GM23338 (cell line): ENCODE measurements at regions not wholly inside any gene's neighbourhood (a gene's known extent, or its start where the extent isn't known, plus 50 kb on each side); places are given as distances from the start of the nearest gene placed in this dataset.

Experiments
- ATAC-seq: fragments of 200-7000 bp; cut with Tn5 transposase; 3 replicates; pipeline ENCODE4 v1.9.1; 2020
- DNase-seq: peaks from one replicate; pipeline ENCODE4 v3.0.0-alpha.2; 2015; ENCODE audit warnings: low spot score
- H2AFZ ChIP-seq: fragments of 200-600 bp; sonication (generic); 2 replicates; pipeline ENCODE4 v1.8.0; 2016; ENCODE audit warnings: antibody characterized with exemption, mild to moderate bottlenecking, moderate library complexity
- H3F3A ChIP-seq: fragments of 200-600 bp; sonication (generic); replicated peaks from 2 replicates; pipeline ENCODE4 v1.8.0; 2017; ENCODE audit warnings: antibody characterized with exemption, mixed run types, low read depth
- H3K27ac ChIP-seq: fragments of 200-600 bp; sonication (generic); 2 replicates; pipeline ENCODE4 v1.6.1; 2016; ENCODE audit warnings: low read depth
- H3K27me3 ChIP-seq: fragments of 200-600 bp; sonication (generic); 2 replicates; pipeline ENCODE4 v1.8.0; 2016; ENCODE audit warnings: mild to moderate bottlenecking, mixed run types, moderate library complexity; ENCODE audit not compliant: insufficient read depth
- H3K36me3 ChIP-seq: fragments of 200-600 bp; sonication (generic); 2 replicates; pipeline ENCODE4 v1.8.0; 2016; ENCODE audit warnings: mild to moderate bottlenecking; ENCODE audit not compliant: insufficient read depth
- H3K4me1 ChIP-seq: fragments of 200-600 bp; sonication (generic); 2 replicates; pipeline ENCODE4 v1.8.0; 2016; ENCODE audit warnings: mild to moderate bottlenecking, moderate library complexity; ENCODE audit not compliant: insufficient read depth
- H3K4me2 ChIP-seq: fragments of 200-600 bp; sonication (generic); 2 replicates; pipeline ENCODE4 v1.7.1; 2017; ENCODE audit warnings: mixed run types
- H3K4me3 ChIP-seq: fragments of 200-600 bp; sonication (generic); 2 replicates; pipeline ENCODE4 v1.6.1; 2016; ENCODE audit warnings: mixed run types
- H3K79me2 ChIP-seq: fragments of 200-600 bp; sonication (generic); replicated peaks from 2 replicates; pipeline ENCODE4 v1.8.0; 2017; ENCODE audit warnings: mild to moderate bottlenecking; ENCODE audit not compliant: insufficient read depth
- H3K9me2 ChIP-seq: fragments of 200-600 bp; sonication (generic); 2 replicates; pipeline ENCODE4 v1.8.0; 2017; ENCODE audit not compliant: insufficient read depth
- H4K20me1 ChIP-seq: fragments of 200-600 bp; sonication (generic); replicated peaks from 2 replicates; pipeline ENCODE4 v1.8.0; 2017; ENCODE audit warnings: mild to moderate bottlenecking; ENCODE audit not compliant: insufficient read depth
- H3K27ac Mint-ChIP-seq: 2 replicates; pipeline ENCODE4 v1.8.0; 2020; ENCODE audit warnings: inconsistent platforms, mild to moderate bottlenecking, moderate library complexity, mixed read lengths
- H3K27me3 Mint-ChIP-seq: 3 replicates; pipeline ENCODE4 v1.8.0; 2022; ENCODE audit warnings: low read depth, mild to moderate bottlenecking, moderate library complexity, mixed read lengths, inconsistent platforms; ENCODE audit not compliant: insufficient read depth, poor library complexity
- H3K36me3 Mint-ChIP-seq: 3 replicates; pipeline ENCODE4 v1.8.0; 2021; ENCODE audit warnings: low read depth, mild to moderate bottlenecking, inconsistent platforms, moderate library complexity, mixed read lengths
- H3K4me1 Mint-ChIP-seq: 3 replicates; pipeline ENCODE4 v1.8.0; 2020; ENCODE audit warnings: mild to moderate bottlenecking, inconsistent platforms, mixed read lengths
- H3K4me3 Mint-ChIP-seq: 3 replicates; pipeline ENCODE4 v1.8.0; 2021; ENCODE audit warnings: moderate library complexity, mild to moderate bottlenecking, inconsistent platforms, mixed read lengths
- H3K9me3 Mint-ChIP-seq: 3 replicates; pipeline ENCODE4 v1.8.0; 2020; ENCODE audit warnings: moderate library complexity, mild to moderate bottlenecking, inconsistent platforms, mixed read lengths
- CREB1 ChIP-seq: fragments of 250-450 bp; sonication (Bioruptor Pico); IDR thresholded peaks from 2 replicates; pipeline ENCODE4 v1.5.0; 2020; ENCODE audit warnings: low read depth, mild to moderate bottlenecking, moderate library complexity
- EZH2 ChIP-seq: fragments of 200-600 bp; sonication (generic); IDR thresholded peaks from one replicate; pipeline ENCODE4 v1.8.0; 2017; ENCODE audit warnings: antibody characterized with exemption, mild to moderate bottlenecking, low read depth; ENCODE audit not compliant: unreplicated experiment
- EZH2phosphoT487 ChIP-seq: fragments of 200-600 bp; sonication (generic); IDR thresholded peaks from one replicate; pipeline ENCODE4 v1.8.1; 2018; ENCODE audit warnings: antibody characterized with exemption; ENCODE audit not compliant: unreplicated experiment
- JUNB ChIP-seq: IDR thresholded peaks from one replicate; pipeline ENCODE4 v1.6.1; 2016; ENCODE audit warnings: antibody characterized with exemption; ENCODE audit not compliant: unreplicated experiment
- NANOG ChIP-seq: IDR thresholded peaks from 2 replicates; pipeline ENCODE4 v1.6.1; 2016; ENCODE audit warnings: antibody characterized with exemption, borderline replicate concordance
- POLR2AphosphoS5 ChIP-seq: IDR thresholded peaks from 2 replicates; pipeline ENCODE4 v1.6.1; 2016; ENCODE audit warnings: antibody characterized with exemption, low read depth
- STAT1 ChIP-seq: IDR thresholded peaks from one replicate; pipeline ENCODE4 v1.6.1; 2016; ENCODE audit warnings: antibody characterized with exemption; ENCODE audit not compliant: unreplicated experiment
- ZNF114 ChIP-seq: fragments of 250-450 bp; sonication (Bioruptor Pico); IDR thresholded peaks from 2 replicates; pipeline ENCODE4 v1.5.0; 2020; ENCODE audit warnings: mild to moderate bottlenecking, moderate library complexity
- ZNF331 ChIP-seq: fragments of 250-450 bp; sonication (Bioruptor Pico); IDR thresholded peaks from 2 replicates; pipeline ENCODE4 v1.5.0; 2020; ENCODE audit warnings: low read depth, mild to moderate bottlenecking, moderate library complexity
- TF ChIP-seq, protein P1 (sequence below): IDR thresholded peaks from one replicate; pipeline ENCODE4 v1.6.1; 2018; ENCODE audit warnings: antibody characterized with exemption; ENCODE audit not compliant: unreplicated experiment
- TF ChIP-seq, protein P2 (sequence below), 2 experiments: fragments of 200-600 bp in 1 of 2; sonication (generic) in 1 of 2; conservative IDR thresholded peaks; 2 replicates each; pipeline versions ENCODE4 v1.5.1 to v1.6.1; 2016 to 2017; ENCODE audit warnings: antibody characterized with exemption in 2 of 2, low read depth in 2 of 2, mild to moderate bottlenecking in 2 of 2, moderate library complexity in 1 of 2
- TF ChIP-seq, protein P3 (sequence below): fragments of 250-450 bp; sonication (Bioruptor Pico); IDR thresholded peaks from 2 replicates; pipeline ENCODE4 v1.5.0; 2020; ENCODE audit warnings: mild to moderate bottlenecking, moderate library complexity
- TF ChIP-seq, protein P4 (sequence below): IDR thresholded peaks from 2 replicates; pipeline ENCODE4 v1.6.1; 2016; ENCODE audit warnings: antibody characterized with exemption

DNA sequence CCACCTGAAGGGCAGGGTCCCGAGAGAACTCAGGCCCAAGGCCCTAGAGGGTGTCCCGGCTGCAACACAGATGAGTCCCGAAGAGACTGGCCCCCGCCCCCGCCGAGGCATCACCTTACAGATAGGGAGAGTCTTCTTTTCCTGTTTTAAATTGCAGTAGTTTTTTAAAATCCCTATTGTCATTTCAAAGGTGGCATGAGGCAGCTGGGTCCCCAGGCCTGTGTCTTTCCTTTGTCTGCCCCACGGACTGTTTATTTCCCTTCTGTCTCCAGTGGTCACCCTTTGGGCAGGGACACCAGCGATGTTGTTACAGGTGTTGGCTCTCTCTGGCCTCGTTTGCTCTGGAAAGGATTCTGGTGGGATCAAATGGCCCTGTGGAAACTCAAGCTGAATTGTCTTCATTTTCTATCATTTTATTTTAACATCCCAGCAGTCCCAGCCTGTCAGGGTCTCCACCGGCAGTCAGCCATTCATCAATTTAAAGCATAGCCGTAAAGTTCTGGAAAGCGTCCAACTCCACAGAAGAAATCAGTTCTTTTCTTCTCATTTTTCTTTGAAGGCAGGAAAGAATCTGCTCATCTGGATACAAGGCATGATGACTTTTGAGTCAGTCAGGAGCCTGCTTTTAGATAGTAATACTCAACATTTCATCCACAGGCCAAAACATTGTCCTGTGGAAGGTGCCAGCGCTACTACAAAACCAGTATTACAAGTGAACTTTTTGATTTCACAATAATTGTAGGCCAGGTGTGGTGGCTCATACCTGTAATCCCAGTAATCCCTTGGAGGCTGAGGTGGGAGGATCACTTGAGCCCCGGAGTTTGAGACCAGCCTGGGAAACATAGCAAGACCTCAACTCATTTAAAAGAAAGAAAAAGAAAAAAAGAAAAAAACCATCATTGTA, 96.2 kb downstream of the HES1 start:
- H3K36me3 Mint-ChIP-seq = peaks cover 5% of the 10 kb centered on the region; the same call in 1 of the 3 replicates
- DNase-seq = peak; percentile 70
- peak overlapping the region; percentile 80; the same call in 1 of the 2 replicates for H3K27ac Mint-ChIP-seq
- ATAC-seq = peak; percentile 99
- H3F3A ChIP-seq = no peaks in the 10 kb centered on the region
- H3K4me2 ChIP-seq = peak overlapping the region; percentile 60; the same call in 1 of the 2 replicates
- H3K79me2 ChIP-seq = no peaks in the 10 kb centered on the region
- H3K4me1 Mint-ChIP-seq = peaks cover 11% of the 10 kb centered on the region
- H4K20me1 ChIP-seq = no peaks in the 10 kb centered on the region
- H3K9me3 Mint-ChIP-seq = peaks cover 7% of the 10 kb centered on the region; the same call in 1 of the 3 replicates
- no peaks in the 10 kb centered on the region for H3K27me3 ChIP-seq
- peak overlapping the region; percentile 74; the same call in 1 of the 2 replicates for H3K27ac ChIP-seq
- peaks cover 14% of the 10 kb centered on the region for H3K4me1 ChIP-seq
- no peak for TF ChIP-seq JUNB
- no peak for TF ChIP-seq NANOG
- TF ChIP-seq, protein P1, sequence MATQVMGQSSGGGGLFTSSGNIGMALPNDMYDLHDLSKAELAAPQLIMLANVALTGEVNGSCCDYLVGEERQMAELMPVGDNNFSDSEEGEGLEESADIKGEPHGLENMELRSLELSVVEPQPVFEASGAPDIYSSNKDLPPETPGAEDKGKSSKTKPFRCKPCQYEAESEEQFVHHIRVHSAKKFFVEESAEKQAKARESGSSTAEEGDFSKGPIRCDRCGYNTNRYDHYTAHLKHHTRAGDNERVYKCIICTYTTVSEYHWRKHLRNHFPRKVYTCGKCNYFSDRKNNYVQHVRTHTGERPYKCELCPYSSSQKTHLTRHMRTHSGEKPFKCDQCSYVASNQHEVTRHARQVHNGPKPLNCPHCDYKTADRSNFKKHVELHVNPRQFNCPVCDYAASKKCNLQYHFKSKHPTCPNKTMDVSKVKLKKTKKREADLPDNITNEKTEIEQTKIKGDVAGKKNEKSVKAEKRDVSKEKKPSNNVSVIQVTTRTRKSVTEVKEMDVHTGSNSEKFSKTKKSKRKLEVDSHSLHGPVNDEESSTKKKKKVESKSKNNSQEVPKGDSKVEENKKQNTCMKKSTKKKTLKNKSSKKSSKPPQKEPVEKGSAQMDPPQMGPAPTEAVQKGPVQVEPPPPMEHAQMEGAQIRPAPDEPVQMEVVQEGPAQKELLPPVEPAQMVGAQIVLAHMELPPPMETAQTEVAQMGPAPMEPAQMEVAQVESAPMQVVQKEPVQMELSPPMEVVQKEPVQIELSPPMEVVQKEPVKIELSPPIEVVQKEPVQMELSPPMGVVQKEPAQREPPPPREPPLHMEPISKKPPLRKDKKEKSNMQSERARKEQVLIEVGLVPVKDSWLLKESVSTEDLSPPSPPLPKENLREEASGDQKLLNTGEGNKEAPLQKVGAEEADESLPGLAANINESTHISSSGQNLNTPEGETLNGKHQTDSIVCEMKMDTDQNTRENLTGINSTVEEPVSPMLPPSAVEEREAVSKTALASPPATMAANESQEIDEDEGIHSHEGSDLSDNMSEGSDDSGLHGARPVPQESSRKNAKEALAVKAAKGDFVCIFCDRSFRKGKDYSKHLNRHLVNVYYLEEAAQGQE = no peak
- TF ChIP-seq, protein P2, sequence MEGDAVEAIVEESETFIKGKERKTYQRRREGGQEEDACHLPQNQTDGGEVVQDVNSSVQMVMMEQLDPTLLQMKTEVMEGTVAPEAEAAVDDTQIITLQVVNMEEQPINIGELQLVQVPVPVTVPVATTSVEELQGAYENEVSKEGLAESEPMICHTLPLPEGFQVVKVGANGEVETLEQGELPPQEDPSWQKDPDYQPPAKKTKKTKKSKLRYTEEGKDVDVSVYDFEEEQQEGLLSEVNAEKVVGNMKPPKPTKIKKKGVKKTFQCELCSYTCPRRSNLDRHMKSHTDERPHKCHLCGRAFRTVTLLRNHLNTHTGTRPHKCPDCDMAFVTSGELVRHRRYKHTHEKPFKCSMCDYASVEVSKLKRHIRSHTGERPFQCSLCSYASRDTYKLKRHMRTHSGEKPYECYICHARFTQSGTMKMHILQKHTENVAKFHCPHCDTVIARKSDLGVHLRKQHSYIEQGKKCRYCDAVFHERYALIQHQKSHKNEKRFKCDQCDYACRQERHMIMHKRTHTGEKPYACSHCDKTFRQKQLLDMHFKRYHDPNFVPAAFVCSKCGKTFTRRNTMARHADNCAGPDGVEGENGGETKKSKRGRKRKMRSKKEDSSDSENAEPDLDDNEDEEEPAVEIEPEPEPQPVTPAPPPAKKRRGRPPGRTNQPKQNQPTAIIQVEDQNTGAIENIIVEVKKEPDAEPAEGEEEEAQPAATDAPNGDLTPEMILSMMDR (conservative IDR thresholded peaks at IDR 0.05; ENCODE audit: low read depth in 2 of 2) = no peak
- TF ChIP-seq, protein P3, sequence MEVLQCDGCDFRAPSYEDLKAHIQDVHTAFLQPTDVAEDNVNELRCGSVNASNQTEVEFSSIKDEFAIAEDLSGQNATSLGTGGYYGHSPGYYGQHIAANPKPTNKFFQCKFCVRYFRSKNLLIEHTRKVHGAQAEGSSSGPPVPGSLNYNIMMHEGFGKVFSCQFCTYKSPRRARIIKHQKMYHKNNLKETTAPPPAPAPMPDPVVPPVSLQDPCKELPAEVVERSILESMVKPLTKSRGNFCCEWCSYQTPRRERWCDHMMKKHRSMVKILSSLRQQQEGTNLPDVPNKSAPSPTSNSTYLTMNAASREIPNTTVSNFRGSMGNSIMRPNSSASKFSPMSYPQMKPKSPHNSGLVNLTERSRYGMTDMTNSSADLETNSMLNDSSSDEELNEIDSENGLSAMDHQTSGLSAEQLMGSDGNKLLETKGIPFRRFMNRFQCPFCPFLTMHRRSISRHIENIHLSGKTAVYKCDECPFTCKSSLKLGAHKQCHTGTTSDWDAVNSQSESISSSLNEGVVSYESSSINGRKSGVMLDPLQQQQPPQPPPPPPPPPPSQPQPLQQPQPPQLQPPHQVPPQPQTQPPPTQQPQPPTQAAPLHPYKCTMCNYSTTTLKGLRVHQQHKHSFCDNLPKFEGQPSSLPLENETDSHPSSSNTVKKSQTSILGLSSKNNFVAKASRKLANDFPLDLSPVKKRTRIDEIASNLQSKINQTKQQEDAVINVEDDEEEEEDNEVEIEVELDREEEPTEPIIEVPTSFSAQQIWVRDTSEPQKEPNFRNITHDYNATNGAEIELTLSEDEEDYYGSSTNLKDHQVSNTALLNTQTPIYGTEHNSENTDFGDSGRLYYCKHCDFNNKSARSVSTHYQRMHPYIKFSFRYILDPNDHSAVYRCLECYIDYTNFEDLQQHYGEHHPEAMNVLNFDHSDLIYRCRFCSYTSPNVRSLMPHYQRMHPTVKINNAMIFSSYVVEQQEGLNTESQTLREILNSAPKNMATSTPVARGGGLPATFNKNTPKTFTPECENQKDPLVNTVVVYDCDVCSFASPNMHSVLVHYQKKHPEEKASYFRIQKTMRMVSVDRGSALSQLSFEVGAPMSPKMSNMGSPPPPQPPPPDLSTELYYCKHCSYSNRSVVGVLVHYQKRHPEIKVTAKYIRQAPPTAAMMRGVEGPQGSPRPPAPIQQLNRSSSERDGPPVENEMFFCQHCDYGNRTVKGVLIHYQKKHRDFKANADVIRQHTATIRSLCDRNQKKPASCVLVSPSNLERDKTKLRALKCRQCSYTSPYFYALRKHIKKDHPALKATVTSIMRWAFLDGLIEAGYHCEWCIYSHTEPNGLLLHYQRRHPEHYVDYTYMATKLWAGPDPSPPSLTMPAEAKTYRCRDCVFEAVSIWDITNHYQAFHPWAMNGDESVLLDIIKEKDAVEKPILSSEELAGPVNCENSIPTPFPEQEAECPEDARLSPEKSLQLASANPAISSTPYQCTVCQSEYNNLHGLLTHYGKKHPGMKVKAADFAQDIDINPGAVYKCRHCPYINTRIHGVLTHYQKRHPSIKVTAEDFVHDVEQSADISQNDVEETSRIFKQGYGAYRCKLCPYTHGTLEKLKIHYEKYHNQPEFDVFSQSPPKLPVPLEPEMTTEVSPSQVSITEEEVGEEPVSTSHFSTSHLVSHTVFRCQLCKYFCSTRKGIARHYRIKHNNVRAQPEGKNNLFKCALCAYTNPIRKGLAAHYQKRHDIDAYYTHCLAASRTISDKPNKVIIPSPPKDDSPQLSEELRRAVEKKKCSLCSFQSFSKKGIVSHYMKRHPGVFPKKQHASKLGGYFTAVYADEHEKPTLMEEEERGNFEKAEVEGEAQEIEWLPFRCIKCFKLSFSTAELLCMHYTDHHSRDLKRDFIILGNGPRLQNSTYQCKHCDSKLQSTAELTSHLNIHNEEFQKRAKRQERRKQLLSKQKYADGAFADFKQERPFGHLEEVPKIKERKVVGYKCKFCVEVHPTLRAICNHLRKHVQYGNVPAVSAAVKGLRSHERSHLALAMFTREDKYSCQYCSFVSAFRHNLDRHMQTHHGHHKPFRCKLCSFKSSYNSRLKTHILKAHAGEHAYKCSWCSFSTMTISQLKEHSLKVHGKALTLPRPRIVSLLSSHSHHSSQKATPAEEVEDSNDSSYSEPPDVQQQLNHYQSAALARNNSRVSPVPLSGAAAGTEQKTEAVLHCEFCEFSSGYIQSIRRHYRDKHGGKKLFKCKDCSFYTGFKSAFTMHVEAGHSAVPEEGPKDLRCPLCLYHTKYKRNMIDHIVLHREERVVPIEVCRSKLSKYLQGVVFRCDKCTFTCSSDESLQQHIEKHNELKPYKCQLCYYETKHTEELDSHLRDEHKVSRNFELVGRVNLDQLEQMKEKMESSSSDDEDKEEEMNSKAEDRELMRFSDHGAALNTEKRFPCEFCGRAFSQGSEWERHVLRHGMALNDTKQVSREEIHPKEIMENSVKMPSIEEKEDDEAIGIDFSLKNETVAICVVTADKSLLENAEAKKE = no peak
- TF ChIP-seq, protein P4, sequence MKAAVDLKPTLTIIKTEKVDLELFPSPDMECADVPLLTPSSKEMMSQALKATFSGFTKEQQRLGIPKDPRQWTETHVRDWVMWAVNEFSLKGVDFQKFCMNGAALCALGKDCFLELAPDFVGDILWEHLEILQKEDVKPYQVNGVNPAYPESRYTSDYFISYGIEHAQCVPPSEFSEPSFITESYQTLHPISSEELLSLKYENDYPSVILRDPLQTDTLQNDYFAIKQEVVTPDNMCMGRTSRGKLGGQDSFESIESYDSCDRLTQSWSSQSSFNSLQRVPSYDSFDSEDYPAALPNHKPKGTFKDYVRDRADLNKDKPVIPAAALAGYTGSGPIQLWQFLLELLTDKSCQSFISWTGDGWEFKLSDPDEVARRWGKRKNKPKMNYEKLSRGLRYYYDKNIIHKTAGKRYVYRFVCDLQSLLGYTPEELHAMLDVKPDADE = no peak
- no peak for TF ChIP-seq ZNF331 (CRISPR knock-in tag)
- TF ChIP-seq STAT1 = no peak
- TF ChIP-seq EZH2phosphoT487 = no peak
- TF ChIP-seq CREB1 = no peak
- no peak for TF ChIP-seq EZH2
- no peak for TF ChIP-seq ZNF114 (CRISPR knock-in tag)
- TF ChIP-seq POLR2AphosphoS5 = no peak
- H3K36me3 ChIP-seq = no peaks in the 10 kb centered on the region
- no peak overlapping the region for H3K4me3 Mint-ChIP-seq
- H3K4me3 ChIP-seq = no peak overlapping the region
- peak overlapping the region; percentile 95 for H2AFZ ChIP-seq
- peaks cover 11% of the 10 kb centered on the region; the same call in 1 of the 2 replicates for H3K9me2 ChIP-seq
- H3K27me3 Mint-ChIP-seq = peaks cover 2% of the 10 kb centered on the region
